ENCODE measurements at regions not wholly inside any gene's neighbourhood (a gene's known extent, or its start where the extent isn't known, plus 50 kb on each side); places are given as distances from the start of the nearest gene placed in this dataset.
"Not testable (repeated sequence)": the region's sequence is repeated elsewhere in the genome, so short reads cannot be mapped to it uniquely, and the experiment has no call there.

- H3K4me1 Mint-ChIP-seq; H3K36me3 Mint-ChIP-seq; H3K27ac Mint-ChIP-seq; H3K27me3 Mint-ChIP-seq; POLR2A ChIA-PET; ATAC-seq (ENCODE audit: low read depth); DNase-seq; H3K9me3 Mint-ChIP-seq; H3K4me3 Mint-ChIP-seq: not testable (repeated sequence)
Measured at GRCh38 chr5:174648618-174649017, 75.8 kb upstream of the MSX2 start.

- Mint-ChIP-seq H3K9me3 (peaks cover 2% of the 10 kb centered on the region), H3K36me3 (no peaks in the 10 kb centered on the region), H3K4me3 (no peak overlapping the region), H3K27ac (no peak overlapping the region), H3K4me1 (no peaks in the 10 kb centered on the region), H3K27me3 (no peaks in the 10 kb centered on the region)
- ATAC-seq (ENCODE audit: low read depth) (no peak), DNase-seq (no peak)
- POLR2A ChIA-PET, result no interaction called here
Measured at GRCh38 chr5:174649391-174649790, 75.0 kb upstream of the MSX2 start.

- H3K27ac Mint-ChIP-seq, result no peak overlapping the region
- no peak for ATAC-seq (ENCODE audit: low read depth)
- H3K36me3 Mint-ChIP-seq, result no peaks in the 10 kb centered on the region
- no peak overlapping the region for H3K4me3 Mint-ChIP-seq
- no peaks in the 10 kb centered on the region for H3K27me3 Mint-ChIP-seq
- POLR2A ChIA-PET, result no interaction called here
- H3K9me3 Mint-ChIP-seq, result no peaks in the 10 kb centered on the region
- H3K4me1 Mint-ChIP-seq, result no peaks in the 10 kb centered on the region
- no peak for DNase-seq
Measured at GRCh38 chr5:174654442-174654841, 69.9 kb upstream of the MSX2 start.

- H3K9me3 Mint-ChIP-seq, result no peaks in the 10 kb centered on the region
- H3K36me3 Mint-ChIP-seq, result no peaks in the 10 kb centered on the region
- no peak for ATAC-seq (ENCODE audit: low read depth)
- POLR2A ChIA-PET, result no interaction called here
- DNase-seq, result no peak
- H3K27me3 Mint-ChIP-seq, result no peaks in the 10 kb centered on the region
- no peak overlapping the region for H3K27ac Mint-ChIP-seq
- no peaks in the 10 kb centered on the region for H3K4me1 Mint-ChIP-seq
- H3K4me3 Mint-ChIP-seq, result no peak overlapping the region
Measured at GRCh38 chr5:174655351-174655750, 69.0 kb upstream of the MSX2 start.

- Mint-ChIP-seq H3K4me3 (no peak overlapping the region), H3K9me3 (peaks cover 3% of the 10 kb centered on the region), H3K27ac (no peak overlapping the region), H3K36me3 (no peaks in the 10 kb centered on the region), H3K4me1 (no peaks in the 10 kb centered on the region), H3K27me3 (no peaks in the 10 kb centered on the region)
- ATAC-seq (ENCODE audit: low read depth), result no peak
- POLR2A ChIA-PET, result no interaction called here
- DNase-seq, result no peak
Measured at GRCh38 chr5:174664180-174664850, 60.1 kb upstream of the MSX2 start.

- no peaks in the 10 kb centered on the region for H3K4me1 Mint-ChIP-seq
- POLR2A ChIA-PET, result no interaction called here
- H3K36me3 Mint-ChIP-seq, result no peaks in the 10 kb centered on the region
- no peak for ATAC-seq (ENCODE audit: low read depth)
- no peak for DNase-seq
- no peak overlapping the region for H3K27ac Mint-ChIP-seq
- no peaks in the 10 kb centered on the region for H3K27me3 Mint-ChIP-seq
- H3K9me3 Mint-ChIP-seq, result peaks cover 3% of the 10 kb centered on the region
- no peak overlapping the region for H3K4me3 Mint-ChIP-seq
Measured at GRCh38 chr5:174665347-174665746, 59.0 kb upstream of the MSX2 start.

- no peak overlapping the region for H3K27ac Mint-ChIP-seq
- no peak overlapping the region for H3K4me3 Mint-ChIP-seq
- no peaks in the 10 kb centered on the region for H3K4me1 Mint-ChIP-seq
- ATAC-seq (ENCODE audit: low read depth) (no peak), DNase-seq (no peak)
- peaks cover 3% of the 10 kb centered on the region for H3K9me3 Mint-ChIP-seq
- H3K36me3 Mint-ChIP-seq, result no peaks in the 10 kb centered on the region
- POLR2A ChIA-PET, result no interaction called here
- H3K27me3 Mint-ChIP-seq, result no peaks in the 10 kb centered on the region
Measured at GRCh38 chr5:174667526-174667925, 56.9 kb upstream of the MSX2 start.

GRCh38 chr5:174668349-174668748, 56.0 kb upstream of the MSX2 start:
- Mint-ChIP-seq H3K36me3 (no peaks in the 10 kb centered on the region), H3K27ac (no peak overlapping the region), H3K4me1 (no peaks in the 10 kb centered on the region), H3K27me3 (no peaks in the 10 kb centered on the region), H3K4me3 (no peak overlapping the region), H3K9me3 (peaks cover 3% of the 10 kb centered on the region)
- ATAC-seq (ENCODE audit: low read depth) (no peak), DNase-seq (no peak)
- POLR2A ChIA-PET, result no interaction called here

All from activated naive CD8-positive, alpha-beta T cell treated with anti-CD3 and anti-CD28 coated beads, Interleukin-2, amount 10 ng/mL, durations not matched to agents 7 days and 5 days (primary cell).